ENCODE measurements at regions not wholly inside any gene's neighbourhood (a gene's known extent, or its start where the extent isn't known, plus 50 kb on each side); places are given as distances from the start of the nearest gene placed in this dataset.

- TF ChIP-seq CTCF (IDR thresholded peaks at IDR 0.05; ENCODE audit: low read length) (no peak), EZH2 (IDR thresholded peaks at IDR 0.05; ENCODE audit: borderline replicate concordance, low read length) (no peak)
Observed at GRCh38 chr3:7881946-7882345, 619.7 kb upstream of the LMCD1 start.

All from OCI-LY1 (cell line).